ENCODE measurements at regions not wholly inside any gene's neighbourhood (a gene's known extent, or its start where the extent isn't known, plus 50 kb on each side); places are given as distances from the start of the nearest gene placed in this dataset.

DNA sequence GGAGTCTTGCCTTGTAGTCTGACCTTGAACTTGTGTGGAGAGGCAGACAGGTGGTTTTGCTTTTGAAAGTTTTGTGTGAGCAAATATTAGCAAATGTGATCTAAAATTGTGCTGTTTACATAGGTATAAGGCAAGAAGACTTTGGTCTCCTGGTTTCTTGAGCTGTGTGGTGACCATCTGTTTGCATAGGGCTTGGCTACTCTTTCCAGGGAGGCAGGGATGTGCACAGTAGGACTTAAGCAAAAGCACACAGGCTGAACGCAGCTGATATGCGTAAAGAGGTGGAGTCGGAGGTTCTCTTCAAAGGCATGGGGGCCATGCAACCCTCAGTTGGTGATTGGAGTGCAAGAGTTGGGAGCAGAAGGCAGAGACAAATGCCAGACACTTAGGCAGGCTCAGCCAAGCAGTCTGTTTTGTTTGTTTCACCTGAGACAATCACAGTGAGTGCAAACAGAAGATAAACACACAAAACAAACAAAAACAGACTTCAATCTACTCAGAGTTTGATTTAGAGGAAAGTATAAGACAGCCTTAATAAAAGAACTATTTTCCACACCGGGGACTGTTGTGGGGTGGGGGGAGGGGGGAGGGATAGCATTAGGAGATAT is 744.2 kb downstream of the MTRR start:
- WGBS (ENCODE audit: insufficient coverage): 96% methylated on average over 3 of the region's 4 CpGs
- ChIA-PET POLR2A (no interaction called here), CTCF (interaction anchor here (0.7 kb wide), 1 partner anchor 260 kb away, joined by 3 read pairs; no protein-coding TSS in a partner anchor)
- Histone ChIP-seq H3K36me3 (ENCODE audit: control insufficient read depth in 4 of 4, insufficient read depth in 4 of 4, low read length in 3 of 4) (no peaks in the 10 kb centered on the region), H3K27me3 (replicated peaks in 2 of 5; ENCODE audit: control insufficient read depth in 4 of 5, insufficient read depth in 5 of 5, low read length in 4 of 5) (no peaks in the 10 kb centered on the region), H3K9me3 (ENCODE audit: control extremely low read depth in 1 of 5, control insufficient read depth in 4 of 5, insufficient read depth in 2 of 5, low read depth in 1 of 5, low read length in 4 of 5) (no peaks in the 10 kb centered on the region), H3K4me3 (ENCODE audit: control insufficient read depth in 1 of 7, extremely low read depth in 1 of 7, insufficient read depth in 4 of 7, low read depth in 2 of 7, low read length in 6 of 7) (no peak overlapping the region), H3K27ac (ENCODE audit: insufficient read depth in 1 of 2, low read depth in 1 of 2, low read length in 2 of 2, poor library complexity in 1 of 2, severe bottlenecking in 2 of 2) (no peak overlapping the region), H3K4me1 (ENCODE audit: control extremely low read depth in 1 of 4, control insufficient read depth in 4 of 4, insufficient read depth in 4 of 4, low read length in 3 of 4) (no peaks in the 10 kb centered on the region)
- DNase-seq: no peak

DNA sequence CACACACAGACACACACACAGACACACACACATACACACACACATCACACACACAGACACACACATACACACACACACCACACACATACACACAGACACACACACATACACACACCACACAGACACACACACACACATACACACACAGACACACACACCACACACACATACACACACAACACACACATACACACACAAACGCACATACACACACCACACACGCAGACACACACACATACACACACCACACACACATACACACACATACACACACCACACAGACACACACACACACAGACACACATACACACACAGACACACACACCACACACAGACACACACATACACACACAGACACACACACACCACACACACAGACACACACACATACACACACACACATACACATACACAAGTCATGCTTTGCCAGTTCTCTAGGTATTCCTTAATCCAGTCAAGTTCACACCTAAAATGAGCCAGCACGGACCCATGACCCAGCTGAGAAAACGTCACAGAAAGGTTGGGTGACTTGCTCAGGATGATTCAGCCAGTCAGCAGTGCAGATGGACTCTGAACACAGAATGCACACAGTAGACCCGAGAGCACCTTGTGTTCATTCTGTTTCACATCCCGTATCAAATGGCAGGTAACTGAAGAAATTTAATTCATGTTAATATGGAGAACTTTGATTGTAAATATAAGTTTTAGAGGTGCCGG is 746.4 kb downstream of the MTRR start:
- DNase-seq: peak in 1 of 3 donors; percentile 7
- Histone ChIP-seq H3K4me3 (ENCODE audit: control insufficient read depth in 1 of 7, extremely low read depth in 1 of 7, insufficient read depth in 4 of 7, low read depth in 2 of 7, low read length in 6 of 7) (no peak overlapping the region), H3K36me3 (ENCODE audit: control insufficient read depth in 4 of 4, insufficient read depth in 4 of 4, low read length in 3 of 4) (no peaks in the 10 kb centered on the region), H3K4me1 (ENCODE audit: control extremely low read depth in 1 of 4, control insufficient read depth in 4 of 4, insufficient read depth in 4 of 4, low read length in 3 of 4) (no peaks in the 10 kb centered on the region), H3K9me3 (ENCODE audit: control extremely low read depth in 1 of 5, control insufficient read depth in 4 of 5, insufficient read depth in 2 of 5, low read depth in 1 of 5, low read length in 4 of 5) (no peaks in the 10 kb centered on the region), H3K27me3 (replicated peaks in 2 of 5; ENCODE audit: control insufficient read depth in 4 of 5, insufficient read depth in 5 of 5, low read length in 4 of 5) (no peaks in the 10 kb centered on the region), H3K27ac (ENCODE audit: insufficient read depth in 1 of 2, low read depth in 1 of 2, low read length in 2 of 2, poor library complexity in 1 of 2, severe bottlenecking in 2 of 2) (no peak overlapping the region)
- CTCF ChIA-PET: no interaction called here
- WGBS (ENCODE audit: insufficient coverage): 100% methylated on average over 5 of the region's 7 CpGs
- POLR2A ChIA-PET: interaction anchor here (0.7 kb wide), 1 partner anchor 21 kb away, joined by 4 read pairs; no protein-coding TSS in a partner anchor

DNA sequence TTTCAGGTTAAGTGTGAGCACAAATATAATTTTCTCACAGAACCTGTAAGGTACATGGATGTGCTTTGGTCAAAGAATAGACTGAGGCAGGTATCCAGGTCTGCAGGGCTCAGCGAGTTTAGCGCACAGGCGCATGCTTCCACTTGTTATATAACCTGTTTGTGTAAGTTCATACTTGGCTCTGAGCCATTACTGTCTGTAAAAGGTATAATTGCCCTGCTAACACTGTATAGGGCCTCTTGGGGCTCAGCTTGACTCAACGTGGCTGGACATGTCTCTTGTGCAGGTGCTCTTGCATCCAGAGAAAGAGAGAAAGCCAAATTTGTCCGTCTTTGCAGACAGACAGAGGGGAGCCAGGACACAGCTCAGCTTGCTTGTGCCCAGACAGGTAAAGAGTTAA is 759.6 kb downstream of the MTRR start:
- Histone ChIP-seq H3K9me3 (ENCODE audit: control extremely low read depth in 1 of 5, control insufficient read depth in 4 of 5, insufficient read depth in 2 of 5, low read depth in 1 of 5, low read length in 4 of 5) (no peaks in the 10 kb centered on the region), H3K4me3 (ENCODE audit: control insufficient read depth in 1 of 7, extremely low read depth in 1 of 7, insufficient read depth in 4 of 7, low read depth in 2 of 7, low read length in 6 of 7) (no peak overlapping the region), H3K27me3 (replicated peaks in 2 of 5; ENCODE audit: control insufficient read depth in 4 of 5, insufficient read depth in 5 of 5, low read length in 4 of 5) (no peaks in the 10 kb centered on the region), H3K27ac (ENCODE audit: insufficient read depth in 1 of 2, low read depth in 1 of 2, low read length in 2 of 2, poor library complexity in 1 of 2, severe bottlenecking in 2 of 2) (no peak overlapping the region), H3K36me3 (ENCODE audit: control insufficient read depth in 4 of 4, insufficient read depth in 4 of 4, low read length in 3 of 4) (no peaks in the 10 kb centered on the region), H3K4me1 (ENCODE audit: control extremely low read depth in 1 of 4, control insufficient read depth in 4 of 4, insufficient read depth in 4 of 4, low read length in 3 of 4) (peaks cover 6 to 8% (median 7%) of the 10 kb centered on the region in 4 experiments)
- WGBS (ENCODE audit: insufficient coverage): 100% methylated on average over 5 of the region's 5 CpGs
- ChIA-PET POLR2A (no interaction called here), CTCF (no interaction called here)
- DNase-seq: no peak

DNA sequence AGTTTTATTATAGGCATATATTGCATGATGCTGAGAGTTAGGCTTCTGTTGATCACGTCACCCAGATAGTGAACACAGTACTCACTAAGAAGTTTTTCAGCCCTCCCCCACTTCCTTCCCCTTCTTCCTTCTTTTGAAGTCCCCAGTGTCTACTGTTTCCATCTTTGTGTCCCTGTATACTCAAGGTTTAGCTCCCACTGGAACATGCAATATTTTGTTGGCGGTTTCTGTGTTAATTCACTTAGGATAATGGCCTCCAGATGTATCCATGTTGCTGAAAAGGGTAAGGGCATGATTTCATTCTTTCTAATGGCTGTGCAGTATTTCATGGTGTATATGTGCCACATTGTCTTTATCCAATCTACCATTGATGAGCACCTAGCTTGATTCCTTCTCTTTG is 764.3 kb downstream of the MTRR start:
- CTCF ChIA-PET: no interaction called here
- no peak overlapping the region for H3K27ac ChIP-seq (ENCODE audit: insufficient read depth in 1 of 2, low read depth in 1 of 2, low read length in 2 of 2, poor library complexity in 1 of 2, severe bottlenecking in 2 of 2)
- H3K36me3 ChIP-seq (ENCODE audit: control insufficient read depth in 4 of 4, insufficient read depth in 4 of 4, low read length in 3 of 4): no peaks in the 10 kb centered on the region
- POLR2A ChIA-PET: no interaction called here
- peak in 2 of 3 donors; percentile 20 to 42 for DNase-seq
- H3K27me3 ChIP-seq (replicated peaks in 2 of 5; ENCODE audit: control insufficient read depth in 4 of 5, insufficient read depth in 5 of 5, low read length in 4 of 5): no peaks in the 10 kb centered on the region
- peak overlapping the region in 2 of 7 experiments; percentile 6 to 33 for H3K4me3 ChIP-seq (ENCODE audit: control insufficient read depth in 1 of 7, extremely low read depth in 1 of 7, insufficient read depth in 4 of 7, low read depth in 2 of 7, low read length in 6 of 7)
- H3K9me3 ChIP-seq (ENCODE audit: control extremely low read depth in 1 of 5, control insufficient read depth in 4 of 5, insufficient read depth in 2 of 5, low read depth in 1 of 5, low read length in 4 of 5): no peaks in the 10 kb centered on the region
- WGBS (ENCODE audit: insufficient coverage): 20% methylated on average over 1 of the region's 2 CpGs
- peaks cover 6 to 17% (median 12%) of the 10 kb centered on the region in 4 experiments for H3K4me1 ChIP-seq (ENCODE audit: control extremely low read depth in 1 of 4, control insufficient read depth in 4 of 4, insufficient read depth in 4 of 4, low read length in 3 of 4)

DNA sequence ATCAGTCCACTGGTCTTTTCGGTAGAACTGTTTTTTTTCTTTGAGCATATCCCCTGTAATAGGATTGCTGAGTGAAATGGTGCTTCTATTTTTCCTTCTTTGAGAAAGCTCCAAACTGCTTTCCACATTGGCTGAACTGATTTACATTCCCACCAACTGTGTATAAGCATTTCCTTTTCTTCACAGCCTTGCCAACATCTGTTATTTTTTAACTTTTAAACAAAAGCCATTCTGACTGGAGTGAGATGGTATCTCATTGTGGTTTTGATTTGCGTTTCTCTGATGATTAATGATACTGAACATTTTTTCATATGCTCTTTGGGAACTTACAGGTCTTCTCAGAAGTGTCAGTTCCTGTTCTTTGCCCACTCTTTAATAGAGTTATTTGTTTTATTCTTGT is 764.7 kb downstream of the MTRR start:
- Histone ChIP-seq H3K4me3 (ENCODE audit: control insufficient read depth in 1 of 7, extremely low read depth in 1 of 7, insufficient read depth in 4 of 7, low read depth in 2 of 7, low read length in 6 of 7) (peak overlapping the region in 2 of 7 experiments; percentile 6 to 33), H3K9me3 (ENCODE audit: control extremely low read depth in 1 of 5, control insufficient read depth in 4 of 5, insufficient read depth in 2 of 5, low read depth in 1 of 5, low read length in 4 of 5) (no peaks in the 10 kb centered on the region), H3K27ac (ENCODE audit: insufficient read depth in 1 of 2, low read depth in 1 of 2, low read length in 2 of 2, poor library complexity in 1 of 2, severe bottlenecking in 2 of 2) (no peak overlapping the region), H3K4me1 (ENCODE audit: control extremely low read depth in 1 of 4, control insufficient read depth in 4 of 4, insufficient read depth in 4 of 4, low read length in 3 of 4) (peaks cover 6 to 17% (median 12%) of the 10 kb centered on the region in 4 experiments), H3K27me3 (replicated peaks in 2 of 5; ENCODE audit: control insufficient read depth in 4 of 5, insufficient read depth in 5 of 5, low read length in 4 of 5) (no peaks in the 10 kb centered on the region), H3K36me3 (ENCODE audit: control insufficient read depth in 4 of 4, insufficient read depth in 4 of 4, low read length in 3 of 4) (no peaks in the 10 kb centered on the region)
- peak; percentile 41 to 86 (median 67) for DNase-seq
- CTCF ChIA-PET: no interaction called here
- POLR2A ChIA-PET: no interaction called here
- WGBS (ENCODE audit: insufficient coverage): no CpG with 5 or more reads among the region's 2 CpGs

DNA sequence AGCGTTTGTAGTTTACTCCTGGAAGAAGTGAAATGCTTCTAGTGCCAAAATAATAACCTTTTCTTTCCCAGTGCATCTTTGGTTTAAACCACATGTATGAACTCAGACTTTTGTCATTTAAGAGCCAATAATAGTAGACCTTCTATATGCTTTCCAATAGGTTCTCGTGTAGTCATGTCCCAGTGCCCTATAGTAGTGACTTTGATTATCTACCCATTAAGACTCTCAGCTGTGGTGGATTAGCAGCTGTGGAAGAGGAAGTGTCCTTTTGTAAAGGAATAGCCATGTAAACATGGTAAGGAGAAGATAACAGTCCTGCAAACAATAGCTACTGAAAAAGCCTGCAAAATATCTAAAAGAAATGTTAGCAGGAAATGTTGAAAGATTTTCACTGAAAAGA is 765.3 kb downstream of the MTRR start:
- POLR2A ChIA-PET: no interaction called here
- WGBS (ENCODE audit: insufficient coverage): no CpG with 5 or more reads among the region's 2 CpGs
- Histone ChIP-seq H3K36me3 (ENCODE audit: control insufficient read depth in 4 of 4, insufficient read depth in 4 of 4, low read length in 3 of 4) (no peaks in the 10 kb centered on the region), H3K27ac (ENCODE audit: insufficient read depth in 1 of 2, low read depth in 1 of 2, low read length in 2 of 2, poor library complexity in 1 of 2, severe bottlenecking in 2 of 2) (no peak overlapping the region), H3K27me3 (replicated peaks in 2 of 5; ENCODE audit: control insufficient read depth in 4 of 5, insufficient read depth in 5 of 5, low read length in 4 of 5) (no peaks in the 10 kb centered on the region), H3K4me3 (ENCODE audit: control insufficient read depth in 1 of 7, extremely low read depth in 1 of 7, insufficient read depth in 4 of 7, low read depth in 2 of 7, low read length in 6 of 7) (peak overlapping the region in 1 of 7 experiments; percentile 7), H3K9me3 (ENCODE audit: control extremely low read depth in 1 of 5, control insufficient read depth in 4 of 5, insufficient read depth in 2 of 5, low read depth in 1 of 5, low read length in 4 of 5) (peaks cover 0 to 1% (median 0%) of the 10 kb centered on the region in 5 experiments), H3K4me1 (ENCODE audit: control extremely low read depth in 1 of 4, control insufficient read depth in 4 of 4, insufficient read depth in 4 of 4, low read length in 3 of 4) (peaks cover 6 to 17% (median 12%) of the 10 kb centered on the region in 4 experiments)
- DNase-seq: peak in 2 of 3 donors; percentile 21 to 54
- CTCF ChIA-PET: no interaction called here

DNA sequence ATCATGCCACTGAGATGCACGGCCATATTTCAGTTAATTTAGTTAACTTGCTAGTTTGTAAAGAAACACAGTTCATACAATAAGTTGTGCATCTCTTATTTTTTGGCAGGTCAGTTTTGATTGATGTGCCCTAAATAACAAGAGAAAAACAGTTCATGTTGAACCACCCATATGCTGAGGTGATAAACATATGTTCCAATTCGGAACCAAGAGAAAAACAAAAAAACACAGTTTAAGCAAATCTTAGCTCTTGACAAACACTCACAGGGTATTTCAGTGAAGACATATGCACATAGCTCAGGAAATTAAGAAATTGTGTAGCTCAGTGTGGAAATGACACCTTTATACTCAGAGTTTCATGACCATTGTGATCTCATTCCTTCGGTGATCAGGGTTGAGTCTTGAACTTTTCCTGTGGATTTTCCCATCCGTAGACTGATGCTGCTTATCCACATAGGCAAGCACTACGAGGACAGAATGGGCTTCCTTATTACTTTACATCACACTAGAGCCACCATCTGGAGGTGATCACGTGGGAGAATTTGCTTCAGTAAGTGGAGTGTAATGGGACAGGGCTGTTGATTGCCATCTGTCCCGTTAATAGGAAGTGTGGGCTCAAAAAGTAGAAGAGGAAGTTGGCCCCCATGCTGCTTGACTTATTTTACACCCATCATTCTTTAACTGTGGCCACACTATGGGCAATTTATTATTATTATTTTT is 773.0 kb downstream of the MTRR start:
- H3K36me3 ChIP-seq (ENCODE audit: control insufficient read depth in 4 of 4, insufficient read depth in 4 of 4, low read length in 3 of 4): no peaks in the 10 kb centered on the region
- ChIA-PET POLR2A (no interaction called here), CTCF (no interaction called here)
- no peaks in the 10 kb centered on the region for H3K27me3 ChIP-seq (replicated peaks in 2 of 5; ENCODE audit: control insufficient read depth in 4 of 5, insufficient read depth in 5 of 5, low read length in 4 of 5)
- H3K27ac ChIP-seq (ENCODE audit: insufficient read depth in 1 of 2, low read depth in 1 of 2, low read length in 2 of 2, poor library complexity in 1 of 2, severe bottlenecking in 2 of 2): no peak overlapping the region
- peaks cover 0 to 2% (median 0%) of the 10 kb centered on the region in 5 experiments for H3K9me3 ChIP-seq (ENCODE audit: control extremely low read depth in 1 of 5, control insufficient read depth in 4 of 5, insufficient read depth in 2 of 5, low read depth in 1 of 5, low read length in 4 of 5)
- H3K4me3 ChIP-seq (ENCODE audit: control insufficient read depth in 1 of 7, extremely low read depth in 1 of 7, insufficient read depth in 4 of 7, low read depth in 2 of 7, low read length in 6 of 7): no peak overlapping the region
- 100% methylated on average over 1 of the region's 7 CpGs for WGBS (ENCODE audit: insufficient coverage)
- no peaks in the 10 kb centered on the region for H3K4me1 ChIP-seq (ENCODE audit: control extremely low read depth in 1 of 4, control insufficient read depth in 4 of 4, insufficient read depth in 4 of 4, low read length in 3 of 4)
- peak in 2 of 3 donors; percentile 27 to 45 for DNase-seq
